GM19395 (cell line): ENCODE measurements at regions not wholly inside any gene's neighbourhood (a gene's known extent, or its start where the extent isn't known, plus 50 kb on each side); places are given as distances from the start of the nearest gene placed in this dataset.

Experiments used
- ATAC-seq: cut with Tn5 transposase; IDR thresholded peaks from one replicate; pipeline ENCODE4 v1.9.1; 2021; ENCODE audit warnings: mild to moderate bottlenecking, moderate library complexity; ENCODE audit not compliant: unreplicated experiment

- no peak for ATAC-seq
Observed at GRCh38 chr16:64138621-64139020, 983.2 kb downstream of the CDH11 start.

DNA sequence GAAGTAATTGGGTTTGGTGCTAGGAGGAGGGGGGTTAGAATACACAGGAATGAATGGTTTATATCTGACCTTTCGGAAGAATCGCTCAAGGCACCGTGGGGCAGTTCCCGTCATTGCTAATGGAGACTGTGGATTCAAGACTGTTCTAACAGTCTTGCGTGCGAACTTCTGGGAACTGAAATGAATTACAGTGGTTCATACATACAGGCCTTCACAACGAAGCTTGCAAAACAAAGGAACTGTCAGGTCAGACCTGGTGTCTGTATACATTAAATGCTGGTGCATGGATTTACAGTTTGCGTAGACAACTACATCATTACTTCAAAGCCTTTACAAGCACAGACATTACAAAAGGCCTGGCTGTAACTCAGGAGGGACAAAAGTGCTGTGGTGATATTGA lies 983.9 kb downstream of the CDH11 start:
- ATAC-seq = no peak

- no peak for ATAC-seq
Observed at GRCh38 chr16:64136743-64137142, 985.1 kb downstream of the CDH11 start.

- no peak for ATAC-seq
Observed at GRCh38 chr16:64136314-64136713, 985.5 kb downstream of the CDH11 start.

GRCh38 chr16:64133366-64133765 lies 988.5 kb downstream of the CDH11 start:
- no peak for ATAC-seq

DNA sequence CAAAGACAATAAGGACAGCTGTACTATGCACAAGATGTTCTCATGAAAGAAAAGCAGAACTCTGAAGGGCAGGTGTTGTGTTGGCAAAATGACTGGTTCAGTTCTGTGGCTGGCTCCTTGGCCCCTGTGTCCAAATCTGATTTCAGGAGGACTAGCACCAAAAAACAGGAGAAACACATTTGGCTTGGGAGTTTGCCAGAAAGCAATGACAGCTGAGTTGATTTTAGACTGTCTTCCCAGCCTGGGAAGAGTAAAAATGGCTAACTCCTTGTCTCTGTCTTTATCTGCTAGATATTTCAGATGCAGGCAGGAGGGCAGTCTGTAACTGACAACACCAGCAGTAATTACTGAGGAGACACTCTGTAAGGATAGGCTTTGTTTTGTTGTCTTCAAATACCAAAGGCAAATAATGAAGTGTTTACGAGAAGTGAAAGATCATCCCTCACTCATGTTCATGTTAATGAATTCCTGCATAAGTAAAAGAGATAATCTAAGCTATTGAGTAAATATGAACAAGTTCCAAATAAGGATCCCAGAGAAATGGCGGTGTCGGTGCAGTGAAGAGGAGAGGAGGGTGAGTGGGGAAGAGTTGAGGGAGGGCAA lies 989.0 kb downstream of the CDH11 start:
- ATAC-seq = no peak

DNA sequence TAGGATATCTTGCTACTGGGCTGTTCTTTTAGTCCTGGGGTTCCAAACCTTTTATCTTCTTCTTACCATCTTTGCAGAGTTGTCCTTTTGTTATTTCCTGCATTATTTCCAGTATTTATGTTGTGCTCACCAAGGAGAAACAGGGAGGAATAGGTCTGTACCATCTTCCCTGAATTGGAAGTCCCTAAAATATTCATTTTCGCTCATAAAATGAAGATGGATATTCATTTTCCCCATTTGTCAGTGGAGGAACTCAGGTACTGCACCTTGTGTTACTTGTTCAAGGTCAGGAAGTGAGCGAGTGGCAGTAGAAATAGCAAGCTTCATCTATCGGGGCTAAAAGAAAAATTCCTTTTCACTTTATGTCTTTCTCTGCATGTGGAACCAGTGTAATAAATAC lies 989.7 kb downstream of the CDH11 start:
- no peak for ATAC-seq

- ATAC-seq = no peak
Observed at GRCh38 chr16:64131423-64131822, 990.4 kb downstream of the CDH11 start.

DNA sequence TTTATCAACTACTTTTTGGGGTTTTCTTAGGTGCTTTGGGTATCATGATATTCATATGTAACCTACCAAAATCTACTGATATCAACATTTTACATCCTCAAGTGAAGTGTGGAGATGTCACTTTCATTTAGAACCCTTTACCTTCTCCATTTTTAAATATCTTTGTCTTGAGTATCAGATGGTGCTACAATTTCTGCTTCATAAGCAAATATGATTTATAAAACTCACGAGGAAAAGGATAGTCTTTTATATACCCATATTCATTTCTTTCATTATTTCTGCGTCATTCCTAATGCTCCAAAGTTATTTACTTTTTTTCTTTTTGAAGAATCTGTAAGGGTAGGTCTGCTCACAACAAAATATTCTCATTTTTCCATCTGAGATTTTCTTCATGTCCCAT lies 991.7 kb downstream of the CDH11 start:
- ATAC-seq = no peak

GRCh38 chr16:64122177-64122576 lies 999.7 kb downstream of the CDH11 start:
- no peak for ATAC-seq

GRCh38 chr16:64121473-64121872 lies 1000.4 kb downstream of the CDH11 start:
- no peak for ATAC-seq

- no peak for ATAC-seq
Observed at GRCh38 chr16:64116151-64116550, 1005.7 kb downstream of the CDH11 start.

DNA sequence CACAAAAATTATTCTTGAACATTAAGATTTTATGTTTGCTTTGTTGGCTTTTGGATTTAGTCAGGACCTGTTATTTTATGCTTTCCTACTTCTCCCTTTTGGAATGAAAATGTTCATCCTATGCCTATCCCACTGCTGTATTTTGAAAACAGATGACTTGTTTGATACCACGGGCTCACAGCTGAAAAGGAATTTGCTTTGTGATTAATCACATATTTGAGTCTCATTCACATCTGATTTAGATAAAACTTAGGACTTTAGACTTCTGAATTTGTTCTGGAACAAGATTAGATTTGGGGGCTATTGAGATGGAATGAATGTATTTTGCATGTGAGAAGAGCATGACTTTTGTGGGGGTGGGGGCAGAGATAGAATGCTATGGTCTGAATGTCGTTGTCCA lies 1012.6 kb downstream of the CDH11 start:
- no peak for ATAC-seq

DNA sequence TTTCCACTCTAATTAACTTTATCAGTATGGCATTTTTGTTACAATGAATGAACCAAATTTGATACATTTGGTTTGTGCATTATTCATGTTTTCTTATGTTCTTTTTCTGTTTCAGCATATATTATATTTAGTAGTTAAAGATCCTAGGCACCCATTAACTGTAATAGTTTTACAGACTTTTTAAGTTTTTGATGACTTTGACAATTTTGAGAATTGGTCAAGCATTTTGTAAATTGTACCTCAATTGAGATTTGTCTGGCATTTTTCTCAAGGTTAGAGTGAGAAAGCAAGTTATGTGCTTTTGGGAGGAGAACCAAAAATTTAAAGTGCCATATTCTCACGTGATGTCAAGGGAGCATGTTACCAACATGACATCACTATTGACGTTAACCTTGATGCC lies 1019.2 kb downstream of the CDH11 start:
- no peak for ATAC-seq

DNA sequence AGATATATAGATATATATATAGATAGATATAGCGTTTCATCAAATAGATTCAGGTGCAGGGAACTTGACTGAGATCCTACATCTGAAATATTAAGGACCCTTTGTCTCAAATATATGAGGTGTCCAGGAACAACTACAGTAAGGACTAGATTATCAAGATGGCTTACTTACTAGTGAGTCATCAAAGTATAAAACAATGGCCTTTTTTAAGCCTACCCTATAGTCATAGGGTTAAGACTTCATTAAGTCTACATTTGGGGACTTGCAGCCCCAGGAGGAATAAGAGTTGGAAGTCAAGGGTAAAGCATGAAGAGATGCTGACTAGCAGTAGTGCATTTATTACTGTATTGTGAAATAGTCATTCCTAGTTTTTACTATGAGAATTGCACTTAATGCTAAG lies 1023.4 kb downstream of the CDH11 start:
- no peak for ATAC-seq

GRCh38 chr16:64096689-64097088 lies 1025.2 kb downstream of the CDH11 start:
- no peak for ATAC-seq

DNA sequence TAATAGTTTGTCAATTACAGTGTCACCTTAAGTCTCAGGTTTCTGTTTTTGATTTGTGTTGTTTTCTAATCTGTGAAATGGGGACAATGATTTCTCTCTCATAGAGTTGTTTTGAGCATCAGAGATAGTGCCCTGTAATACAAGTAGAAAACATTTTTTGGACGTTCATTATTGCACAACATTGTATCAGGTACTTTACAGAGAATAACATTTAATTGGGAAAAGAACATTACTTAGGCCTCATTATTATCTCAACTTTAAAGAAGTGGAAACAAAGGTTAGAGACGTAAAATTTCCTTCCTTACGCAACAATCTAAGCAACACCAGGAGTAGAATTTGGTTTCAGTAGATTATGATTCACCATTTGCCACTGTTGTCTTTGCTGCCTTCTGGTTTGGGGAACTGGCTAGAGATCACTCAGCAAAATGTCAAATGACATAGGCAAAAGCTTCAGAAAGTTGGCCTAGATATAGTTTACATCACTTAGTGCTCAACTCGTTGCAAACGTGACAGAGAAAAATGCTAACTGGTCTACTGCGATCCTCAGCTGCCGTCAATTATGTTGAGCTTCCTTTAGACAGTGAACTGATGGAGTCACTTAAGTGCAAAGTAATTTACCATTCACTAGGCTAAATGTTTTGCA lies 1026.8 kb downstream of the CDH11 start:
- no peak for ATAC-seq

- ATAC-seq = no peak
Observed at GRCh38 chr16:64094181-64094965, 1027.5 kb downstream of the CDH11 start.

DNA sequence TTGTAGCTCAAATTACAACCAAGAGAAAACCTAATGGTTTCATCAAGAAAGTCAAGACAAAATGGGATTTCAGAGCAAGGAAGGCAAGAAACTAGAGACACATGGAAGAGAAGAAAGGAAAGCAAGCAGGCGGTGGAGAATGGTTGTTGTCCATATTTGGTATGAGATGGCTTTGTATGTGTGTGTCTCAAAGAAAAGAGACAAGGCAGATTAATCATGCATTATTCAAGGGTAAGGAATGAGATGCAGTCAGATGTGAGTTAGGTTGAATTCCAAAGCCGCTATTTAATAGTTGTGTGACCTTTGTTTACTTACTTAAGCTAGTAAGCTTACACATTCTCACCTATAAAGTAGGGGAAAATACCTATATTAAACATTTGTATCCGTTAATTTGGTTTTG lies 1029.6 kb downstream of the CDH11 start:
- no peak for ATAC-seq

DNA sequence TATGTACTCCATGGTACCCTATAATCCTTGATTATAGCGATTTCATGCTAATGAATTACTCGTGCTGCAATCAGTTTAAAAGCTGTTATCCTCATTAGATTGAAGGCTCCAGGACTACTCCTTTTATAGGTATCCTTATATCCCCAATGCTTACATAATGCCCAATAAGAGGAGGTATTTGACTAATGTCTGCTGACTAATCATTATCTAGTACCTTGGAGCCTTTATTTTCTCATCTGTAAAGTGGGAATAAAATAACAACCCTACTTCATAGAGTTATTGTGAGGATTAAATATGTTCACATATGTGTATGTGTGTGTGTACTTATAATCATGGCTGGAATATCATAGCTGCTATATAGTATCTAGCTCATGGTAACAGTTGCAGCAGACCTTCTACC lies 1031.5 kb downstream of the CDH11 start:
- ATAC-seq = no peak

DNA sequence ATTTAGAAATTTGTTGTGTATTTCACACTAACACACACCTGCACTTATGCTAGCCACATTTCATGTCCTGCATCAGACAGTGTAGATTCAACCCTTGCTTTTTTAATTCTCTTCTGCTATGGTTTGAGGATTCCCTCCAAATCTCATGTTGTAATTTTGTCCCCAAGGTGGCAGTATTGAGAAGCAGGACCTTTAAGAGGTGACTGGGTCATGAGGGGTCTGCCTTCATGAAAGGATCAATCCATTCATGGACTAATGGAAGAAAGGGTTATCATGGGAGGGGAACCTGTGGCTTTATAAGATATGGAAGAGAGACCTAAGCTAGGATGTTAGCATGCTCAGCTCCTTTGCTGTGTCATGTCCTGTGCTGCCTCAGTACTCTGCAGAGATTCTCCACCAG lies 1032.2 kb downstream of the CDH11 start:
- ATAC-seq = no peak

GRCh38 chr16:64088838-64089237 lies 1033.0 kb downstream of the CDH11 start:
- ATAC-seq = no peak
